ENCODE measurements at regions not wholly inside any gene's neighbourhood (a gene's known extent, or its start where the extent isn't known, plus 50 kb on each side); places are given as distances from the start of the nearest gene placed in this dataset.

DNA sequence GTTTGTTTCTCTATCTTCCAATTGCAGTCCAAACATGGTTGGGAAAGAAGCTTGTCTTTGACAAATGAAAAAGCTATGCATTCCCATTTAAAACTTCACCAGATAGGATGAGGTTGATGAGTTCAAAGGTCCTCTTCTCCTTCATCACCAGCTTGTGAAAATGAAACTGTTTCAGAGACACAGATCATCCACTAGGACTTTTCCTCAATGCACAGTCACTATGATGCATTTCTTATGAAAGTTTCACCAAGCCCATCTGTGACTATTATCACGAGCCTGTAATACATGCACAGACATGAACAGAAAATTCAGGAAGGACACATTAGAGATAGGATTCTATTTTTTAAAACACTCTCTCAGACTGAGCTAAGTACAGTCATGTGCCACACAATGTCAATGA lies 644.4 kb downstream of the PLCL1 start:
- DNase-seq (ENCODE audit: low read depth in 4 of 4, low spot score in 2 of 4), result no peak

GRCh38 chr2:198444800-198445287 lies 640.5 kb downstream of the PLCL1 start:
- no peak for DNase-seq (ENCODE audit: low read depth in 4 of 4, low spot score in 2 of 4)

- no peak for DNase-seq (ENCODE audit: low read depth in 4 of 4, low spot score in 2 of 4)
Measured at GRCh38 chr2:198441901-198442300, 637.5 kb downstream of the PLCL1 start.

- DNase-seq (ENCODE audit: low read depth in 4 of 4, low spot score in 2 of 4), result no peak
Measured at GRCh38 chr2:198441246-198441645, 636.9 kb downstream of the PLCL1 start.

- no peak for DNase-seq (ENCODE audit: low read depth in 4 of 4, low spot score in 2 of 4)
Measured at GRCh38 chr2:198440833-198441232, 636.4 kb downstream of the PLCL1 start.

DNA sequence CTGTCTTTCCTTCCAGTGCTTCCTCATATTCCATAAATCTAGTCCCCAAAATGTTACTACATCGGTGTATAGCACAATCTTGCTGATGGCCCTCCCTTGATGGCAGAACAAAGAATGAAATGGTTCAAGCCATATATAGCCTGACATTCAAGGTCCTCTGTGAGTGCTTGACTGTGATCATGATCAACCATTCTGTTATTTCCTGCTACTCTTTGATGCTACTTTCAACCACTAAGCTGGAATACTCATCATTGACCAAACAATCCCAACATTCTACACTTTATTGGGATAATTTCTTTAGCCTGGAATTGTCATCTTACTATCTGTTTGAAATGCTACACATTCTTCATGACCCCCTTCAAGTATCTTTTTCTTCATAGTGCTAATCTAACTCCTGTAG lies 633.9 kb downstream of the PLCL1 start:
- DNase-seq (ENCODE audit: low read depth in 4 of 4, low spot score in 2 of 4), result no peak

GRCh38 chr2:198424112-198424511 lies 619.7 kb downstream of the PLCL1 start:
- DNase-seq (ENCODE audit: low read depth in 4 of 4, low spot score in 2 of 4), result no peak

DNA sequence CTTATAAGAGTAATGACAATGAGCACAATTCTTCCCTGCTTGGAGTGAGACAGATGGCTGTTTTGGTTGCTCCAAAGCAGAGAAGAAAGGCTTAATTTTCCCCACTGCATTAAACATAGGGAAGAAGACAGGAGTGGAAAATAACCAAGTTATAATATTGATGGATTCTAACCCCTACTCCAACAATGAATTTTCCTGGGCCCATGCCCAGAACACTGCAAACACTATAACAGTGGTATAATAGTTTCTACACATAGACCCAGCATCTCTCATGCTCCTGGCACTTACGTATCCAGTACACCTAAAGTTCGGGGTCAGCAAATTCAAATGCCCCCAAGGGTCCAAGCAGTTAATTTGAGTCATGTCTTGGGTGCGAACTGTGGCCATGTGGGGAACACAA lies 613.4 kb downstream of the PLCL1 start:
- no peak for DNase-seq (ENCODE audit: low read depth in 4 of 4, low spot score in 2 of 4)

- no peak for DNase-seq (ENCODE audit: low read depth in 4 of 4, low spot score in 2 of 4)
Measured at GRCh38 chr2:198414976-198415375, 610.6 kb downstream of the PLCL1 start.

GRCh38 chr2:198411936-198412335 lies 607.5 kb downstream of the PLCL1 start:
- DNase-seq (ENCODE audit: low read depth in 4 of 4, low spot score in 2 of 4), result no peak

- DNase-seq (ENCODE audit: low read depth in 4 of 4, low spot score in 2 of 4), result no peak
Measured at GRCh38 chr2:198408171-198408570, 603.8 kb downstream of the PLCL1 start.

DNA sequence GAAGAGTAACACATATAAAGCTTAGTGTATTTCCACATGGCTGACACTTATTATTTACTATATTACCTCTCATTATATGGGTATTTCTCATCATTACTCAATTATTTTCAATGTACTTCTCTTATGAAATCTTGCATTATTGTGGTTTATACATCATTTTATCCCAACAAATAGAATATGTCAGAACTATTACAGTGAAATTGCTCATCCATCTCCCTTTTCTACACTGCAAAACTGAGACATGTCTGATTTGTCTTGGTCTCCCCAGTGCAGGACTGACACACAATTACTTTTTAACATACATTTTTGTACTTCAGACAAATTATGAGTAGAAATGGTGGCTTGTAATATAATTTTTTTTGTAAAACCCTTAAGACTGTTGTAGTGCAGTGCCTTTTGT lies 600.9 kb downstream of the PLCL1 start:
- DNase-seq (ENCODE audit: low read depth in 4 of 4, low spot score in 2 of 4), result no peak

DNA sequence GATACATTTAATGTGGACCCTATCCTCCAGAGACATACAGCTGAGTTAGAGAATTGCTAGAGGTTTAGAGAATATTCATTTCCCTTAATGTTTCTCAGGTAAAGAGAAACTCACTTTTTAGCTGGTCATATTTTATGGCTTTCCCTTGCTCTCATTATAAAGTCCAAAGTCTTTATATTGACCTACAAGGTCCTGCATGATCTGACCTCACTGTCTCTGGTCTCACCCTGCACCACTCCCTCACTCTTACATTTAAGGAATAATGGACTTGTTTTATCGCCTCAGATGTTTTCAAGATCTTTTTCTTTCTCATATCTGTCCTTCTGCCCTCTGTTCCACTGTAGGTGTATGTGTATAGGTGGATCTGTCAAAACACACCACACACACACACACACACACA lies 597.3 kb downstream of the PLCL1 start:
- no peak for DNase-seq (ENCODE audit: low read depth in 4 of 4, low spot score in 2 of 4)

DNA sequence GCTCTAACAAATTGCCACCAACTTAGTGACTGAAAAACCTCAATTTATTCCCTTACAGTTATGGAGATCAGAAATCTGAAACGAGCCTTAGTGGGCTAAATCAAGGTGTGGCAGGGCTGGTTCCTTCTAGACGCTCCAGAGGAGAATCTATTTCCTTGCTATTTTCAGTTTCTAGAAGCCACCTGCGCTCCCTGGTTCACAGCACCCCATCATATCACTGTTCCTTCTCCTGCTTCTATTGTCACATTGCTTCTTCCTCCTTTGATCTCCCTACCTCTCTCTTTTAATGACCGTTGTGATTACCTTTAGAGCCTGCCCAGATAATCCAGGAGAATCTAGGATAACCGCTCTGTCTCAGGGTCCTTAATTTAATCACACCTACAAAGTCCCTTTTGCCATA lies 596.6 kb downstream of the PLCL1 start:
- DNase-seq (ENCODE audit: low read depth in 4 of 4, low spot score in 2 of 4), result no peak

- no peak for DNase-seq (ENCODE audit: low read depth in 4 of 4, low spot score in 2 of 4)
Measured at GRCh38 chr2:198394208-198394607, 589.8 kb downstream of the PLCL1 start.

DNA sequence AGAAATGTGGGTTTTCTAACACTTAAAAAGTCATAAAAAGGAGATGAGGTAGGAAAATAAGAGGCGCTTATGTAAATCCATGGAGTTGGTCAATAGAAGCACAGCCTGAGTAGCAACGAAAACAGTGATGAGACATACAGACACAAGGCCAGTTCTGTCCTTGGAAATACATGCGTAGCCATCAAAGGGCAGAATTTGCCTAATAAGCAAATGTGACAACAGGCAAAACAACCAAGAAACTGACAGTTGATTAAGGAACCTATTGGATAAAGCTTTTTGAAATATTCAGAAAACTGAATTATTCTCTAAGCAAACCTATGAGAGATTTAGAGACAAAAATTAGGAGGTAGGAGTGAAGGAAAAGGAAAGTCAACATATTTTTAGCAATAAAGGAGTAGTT lies 586.3 kb downstream of the PLCL1 start:
- no peak for DNase-seq (ENCODE audit: low read depth in 4 of 4, low spot score in 2 of 4)

DNA sequence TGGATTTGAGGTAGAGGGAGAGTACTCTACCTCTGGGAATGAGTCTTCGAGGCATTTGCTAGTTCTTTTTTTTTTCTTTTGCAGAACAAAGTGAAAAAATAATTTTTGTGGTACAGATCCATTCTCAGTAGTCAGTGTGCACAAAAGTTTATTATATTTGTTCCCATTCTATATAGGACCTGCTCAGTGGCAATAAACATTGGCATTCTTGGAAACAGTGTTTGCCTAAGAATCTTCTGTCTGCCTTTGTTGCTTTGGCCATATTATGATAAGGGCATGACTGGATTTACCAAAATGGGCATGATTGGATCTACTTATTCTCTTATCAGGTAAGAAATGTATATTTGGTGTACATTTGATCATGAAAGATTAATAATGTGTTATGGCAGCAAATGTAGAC lies 583.3 kb downstream of the PLCL1 start:
- DNase-seq (ENCODE audit: low read depth in 4 of 4, low spot score in 2 of 4), result no peak

- no peak for DNase-seq (ENCODE audit: low read depth in 4 of 4, low spot score in 2 of 4)
Measured at GRCh38 chr2:198385856-198386255, 581.5 kb downstream of the PLCL1 start.

DNA sequence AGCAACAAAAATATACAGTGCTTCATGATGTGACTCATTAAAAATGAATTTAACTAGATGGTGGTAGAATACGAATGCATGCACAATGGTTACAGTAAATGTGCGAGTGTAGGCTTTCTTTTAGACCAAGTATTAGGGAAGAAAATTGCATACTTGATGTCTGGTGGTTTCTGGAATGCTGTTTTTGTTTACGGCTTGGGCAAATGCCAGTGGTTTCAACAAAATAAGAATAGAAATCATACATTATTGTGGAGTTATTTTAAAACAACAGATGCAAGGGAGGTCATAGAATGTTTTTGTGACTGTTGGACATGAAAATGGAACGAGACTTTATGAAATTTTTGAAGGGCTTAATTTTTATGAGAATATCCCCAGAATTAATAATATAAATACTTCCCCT lies 580.9 kb downstream of the PLCL1 start:
- no peak for DNase-seq (ENCODE audit: low read depth in 4 of 4, low spot score in 2 of 4)

DNA sequence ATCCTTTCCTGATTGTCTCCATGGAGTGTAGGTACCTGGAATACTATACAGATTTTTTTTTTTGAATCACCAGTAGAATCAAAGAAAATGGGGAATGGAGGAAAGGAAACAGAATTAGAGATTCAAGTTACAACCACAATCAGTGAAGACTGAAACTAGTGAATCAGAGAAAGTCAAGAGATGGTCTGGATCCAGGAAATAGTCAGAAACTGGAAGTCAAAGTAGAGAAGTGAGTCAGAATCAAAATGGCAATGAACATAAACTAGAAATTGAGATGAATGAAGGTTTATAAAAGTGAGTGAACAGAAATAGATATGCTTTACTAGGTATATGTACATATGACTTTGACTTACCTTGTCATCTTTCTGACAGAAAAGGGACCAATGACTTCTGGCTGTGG lies 579.0 kb downstream of the PLCL1 start:
- no peak for DNase-seq (ENCODE audit: low read depth in 4 of 4, low spot score in 2 of 4)

DNA sequence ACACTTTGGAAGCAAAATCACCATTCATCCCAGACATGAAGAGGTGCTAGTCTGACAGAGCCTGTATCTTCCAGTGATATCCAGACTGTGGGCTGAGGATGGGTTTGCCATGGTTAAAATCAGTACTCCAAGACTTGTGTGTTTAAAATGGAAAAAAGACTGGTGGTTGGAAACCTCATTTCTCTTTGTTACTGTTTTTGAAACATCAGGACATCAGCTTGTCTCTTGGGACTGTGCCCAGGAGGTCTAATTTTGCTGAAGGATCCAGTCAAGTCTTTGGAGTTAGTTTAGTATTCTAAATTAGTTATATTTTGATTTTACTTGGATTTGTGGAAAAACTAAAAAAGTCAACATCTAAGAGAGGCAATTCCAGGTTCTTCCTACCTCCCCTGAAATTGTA lies 578.4 kb downstream of the PLCL1 start:
- DNase-seq (ENCODE audit: low read depth in 4 of 4, low spot score in 2 of 4), result no peak

- no peak for DNase-seq (ENCODE audit: low read depth in 4 of 4, low spot score in 2 of 4)
Measured at GRCh38 chr2:198376677-198377076, 572.3 kb downstream of the PLCL1 start.

DNA sequence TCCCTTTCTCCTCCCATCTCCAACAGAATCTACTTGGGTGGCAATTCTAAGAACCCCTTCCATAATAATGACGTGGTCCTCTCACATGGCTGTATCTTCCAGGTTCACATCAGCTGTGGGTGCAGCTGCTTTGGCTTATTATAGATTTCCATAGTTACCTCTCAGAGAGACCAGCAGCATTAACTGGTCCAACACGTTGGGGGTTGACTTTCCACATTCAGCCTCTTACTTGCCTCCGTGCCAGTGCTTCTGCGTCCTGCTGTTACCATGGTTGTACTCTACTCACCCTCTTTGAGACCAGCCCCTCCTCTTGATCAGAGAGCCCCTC lies 570.7 kb downstream of the PLCL1 start:
- no peak for DNase-seq (ENCODE audit: low read depth in 4 of 4, low spot score in 2 of 4)
